GM12878 (cell line): ENCODE measurements at regions not wholly inside any gene's neighbourhood (a gene's known extent, or its start where the extent isn't known, plus 50 kb on each side); places are given as distances from the start of the nearest gene placed in this dataset.

Experiments used
- ATAC-seq: fragments of 200-7000 bp; cut with Tn5 transposase; 3 replicates; pipeline ENCODE4 v1.9.1; 2020; ENCODE audit warnings: mild to moderate bottlenecking, moderate library complexity
- BruUV-seq: library from RNA; stranded (reverse); fragments of 400-500 nt; replicated peaks from 2 replicates; lab custom pipeline; 2021; lab: Mats Ljungman, UMichigan
- CTCF ChIA-PET: fragments of 300-600 bp; sonication (Branson Sonifier 250); formaldehyde crosslinking; extraction: SDS; loops from one replicate; lab custom pipeline; 2021; ENCODE audit warnings: inconsistent platforms; lab: Yijun Ruan, JAX
- POLR2A ChIA-PET: fragments of 350-600 bp; formaldehyde crosslinking; extraction: SDS; loops from one replicate; lab custom pipeline; 2021; ENCODE audit warnings: inconsistent platforms; lab: Charles Lee
- RAD21 ChIA-PET: fragments of 300-600 bp; sonication (Branson Sonifier 250); formaldehyde crosslinking; loops from one replicate; lab custom pipeline; 2023; ENCODE audit warnings: antibody characterized with exemption; ENCODE audit not compliant: unreplicated experiment; lab: Charles Lee
- SMC1A ChIA-PET: fragments of 300-600 bp; sonication (Branson Sonifier 250); formaldehyde crosslinking; loops from one replicate; lab custom pipeline; 2023; ENCODE audit not compliant: unreplicated experiment, uncharacterized antibody; lab: Charles Lee
- DNase-seq: peaks from one replicate; pipeline ENCODE4 v3.0.0-alpha.2; 2011; ENCODE audit warnings: low read depth, low spot score
- FAIRE-seq: peaks from 3 replicates; lab custom pipeline; 2011; peaks lifted over from hg19 to GRCh38; lab: Jason Lieb, UNC
- H2AFZ ChIP-seq: 2 replicates; pipeline ENCODE4 v1.6.0; 2011; ENCODE audit warnings: low read depth, low read length, control low read depth; ENCODE audit not compliant: control insufficient read depth
- H3K27ac ChIP-seq: 2 replicates; pipeline ENCODE4 v1.5.1; 2011; ENCODE audit warnings: control low read depth; ENCODE audit not compliant: control insufficient read depth, insufficient read depth
- H3K27me3 ChIP-seq, 2 experiments: replicated peaks in 1 of 2; 2 replicates each; pipeline versions ENCODE4 v1.6.0 to v1.6.1; 2011; ENCODE audit warnings: low read length in 1 of 2; ENCODE audit not compliant: control insufficient read depth in 2 of 2, insufficient read depth in 2 of 2
- H3K36me3 ChIP-seq, 2 experiments: 2 replicates each; pipeline ENCODE4 v1.5.1; 2011; ENCODE audit warnings: low read length in 1 of 2; ENCODE audit not compliant: control insufficient read depth in 2 of 2, insufficient read depth in 2 of 2
- H3K4me1 ChIP-seq: 2 replicates; pipeline ENCODE4 v1.6.1; 2011; ENCODE audit warnings: mild to moderate bottlenecking, low read length, moderate library complexity, mixed read lengths; ENCODE audit not compliant: control insufficient read depth, insufficient read depth
- H3K4me2 ChIP-seq: 2 replicates; pipeline ENCODE4 v1.6.0; 2011; ENCODE audit warnings: control low read depth; ENCODE audit not compliant: control insufficient read depth, insufficient read depth
- H3K4me3 ChIP-seq: fragments of 200-600 bp; sonication (generic); 2 replicates; pipeline ENCODE4 v1.5.1; 2016
- H3K79me2 ChIP-seq: 2 replicates; pipeline ENCODE4 v1.6.0; 2011; ENCODE audit warnings: low read length; ENCODE audit not compliant: control insufficient read depth, insufficient read depth
- H3K9ac ChIP-seq: 2 replicates; pipeline ENCODE4 v1.8.0; 2011; ENCODE audit warnings: low read length, control low read depth, mixed read lengths; ENCODE audit not compliant: control insufficient read depth, insufficient read depth
- H3K9me3 ChIP-seq: replicated peaks from 3 replicates; pipeline ENCODE4 v1.5.1; 2011; ENCODE audit warnings: mild to moderate bottlenecking, low read length; ENCODE audit not compliant: control insufficient read depth, insufficient read depth
- H4K20me1 ChIP-seq: 2 replicates; pipeline ENCODE4 v1.6.0; 2011; ENCODE audit not compliant: control insufficient read depth, insufficient read depth
- BCL11A ChIP-seq: IDR thresholded peaks from 2 replicates; pipeline ENCODE4 v1.6.1; 2011; ENCODE audit warnings: low read depth, low read length
- EGR1 ChIP-seq, 2 experiments: IDR thresholded peaks; 1 replicate in 1 of 2; 2 replicates in 1 of 2; pipeline ENCODE4 v1.6.1; 2011 to 2012; ENCODE audit warnings: low read depth in 2 of 2, low read length in 2 of 2, borderline replicate concordance in 1 of 2, mild to moderate bottlenecking in 1 of 2, moderate library complexity in 1 of 2
- PML ChIP-seq: IDR thresholded peaks from 2 replicates; pipeline ENCODE4 v1.6.1; 2012; ENCODE audit warnings: low read length, inconsistent platforms
- ZNF207 ChIP-seq: fragments of 450-650 bp; IDR thresholded peaks from 2 replicates; pipeline ENCODE4 v1.6.1; 2014; ENCODE audit warnings: antibody characterized with exemption, mild to moderate bottlenecking, borderline replicate concordance
- WGBS: methylation state at CpG from one replicate; pipeline ENCODE4 v1.1.6; 2016; ENCODE audit warnings: low lambda C conversion rate; ENCODE audit not compliant: insufficient replicate concordance, insufficient coverage; ENCODE audit errors: missing lambda C conversion rate; 5-methylcytosine and 5-hydroxymethylcytosine counted together
- in situ Hi-C: fragments of 300-500 bp; cut with MboI; formaldehyde crosslinking; loops from 9 replicates; pipeline ENCODE4 v1.14.3; 2018; ENCODE audit warnings: mixed read lengths
- intact Hi-C: fragments of 100-400 bp; cut with micrococcal nuclease; formaldehyde crosslinking; loops from one replicate; pipeline ENCODE4 v1.14.2; 2022; ENCODE audit not compliant: unreplicated experiment
- TF ChIP-seq, protein P1 (sequence below): IDR thresholded peaks from 2 replicates; pipeline ENCODE4 v1.6.1; 2012; ENCODE audit warnings: mild to moderate bottlenecking, low read depth, low read length

GRCh38 chr4:189773909-189774308, 166.8 kb upstream of the FRG1 start:
- H3K9ac ChIP-seq: no peak overlapping the region
- H4K20me1 ChIP-seq: no peaks in the 10 kb centered on the region
- in situ Hi-C loops: no loop called here
- no peak for FAIRE-seq
- DNase-seq: no peak
- H3K36me3 ChIP-seq: no peaks in the 10 kb centered on the region
- ChIA-PET POLR2A (no interaction called here), RAD21 (no interaction called here), SMC1A (interaction anchor here (1.0 kb wide), 1 partner anchor 14 kb away, joined by 3 read pairs; no protein-coding TSS in a partner anchor), CTCF (interaction anchor here (0.9 kb wide), 1 partner anchor 19 kb away, joined by 3 read pairs; no protein-coding TSS in a partner anchor)
- H3K4me2 ChIP-seq: no peak overlapping the region
- H3K79me2 ChIP-seq: no peaks in the 10 kb centered on the region
- no peaks in the 10 kb centered on the region for H3K27me3 ChIP-seq
- H3K4me3 ChIP-seq: no peak overlapping the region
- TF ChIP-seq ZNF207 (no peak), BCL11A (no peak), PML (no peak), EGR1 (IDR thresholded peaks at IDR 0.05; ENCODE audit: borderline replicate concordance in 1 of 2, low read depth in 2 of 2, low read length in 2 of 2) (no peak)
- TF ChIP-seq, protein P1, sequence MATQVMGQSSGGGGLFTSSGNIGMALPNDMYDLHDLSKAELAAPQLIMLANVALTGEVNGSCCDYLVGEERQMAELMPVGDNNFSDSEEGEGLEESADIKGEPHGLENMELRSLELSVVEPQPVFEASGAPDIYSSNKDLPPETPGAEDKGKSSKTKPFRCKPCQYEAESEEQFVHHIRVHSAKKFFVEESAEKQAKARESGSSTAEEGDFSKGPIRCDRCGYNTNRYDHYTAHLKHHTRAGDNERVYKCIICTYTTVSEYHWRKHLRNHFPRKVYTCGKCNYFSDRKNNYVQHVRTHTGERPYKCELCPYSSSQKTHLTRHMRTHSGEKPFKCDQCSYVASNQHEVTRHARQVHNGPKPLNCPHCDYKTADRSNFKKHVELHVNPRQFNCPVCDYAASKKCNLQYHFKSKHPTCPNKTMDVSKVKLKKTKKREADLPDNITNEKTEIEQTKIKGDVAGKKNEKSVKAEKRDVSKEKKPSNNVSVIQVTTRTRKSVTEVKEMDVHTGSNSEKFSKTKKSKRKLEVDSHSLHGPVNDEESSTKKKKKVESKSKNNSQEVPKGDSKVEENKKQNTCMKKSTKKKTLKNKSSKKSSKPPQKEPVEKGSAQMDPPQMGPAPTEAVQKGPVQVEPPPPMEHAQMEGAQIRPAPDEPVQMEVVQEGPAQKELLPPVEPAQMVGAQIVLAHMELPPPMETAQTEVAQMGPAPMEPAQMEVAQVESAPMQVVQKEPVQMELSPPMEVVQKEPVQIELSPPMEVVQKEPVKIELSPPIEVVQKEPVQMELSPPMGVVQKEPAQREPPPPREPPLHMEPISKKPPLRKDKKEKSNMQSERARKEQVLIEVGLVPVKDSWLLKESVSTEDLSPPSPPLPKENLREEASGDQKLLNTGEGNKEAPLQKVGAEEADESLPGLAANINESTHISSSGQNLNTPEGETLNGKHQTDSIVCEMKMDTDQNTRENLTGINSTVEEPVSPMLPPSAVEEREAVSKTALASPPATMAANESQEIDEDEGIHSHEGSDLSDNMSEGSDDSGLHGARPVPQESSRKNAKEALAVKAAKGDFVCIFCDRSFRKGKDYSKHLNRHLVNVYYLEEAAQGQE: peak; percentile 58; the same call in 1 of the 2 replicates
- intact Hi-C loops: no loop called here
- no peaks in the 10 kb centered on the region for H3K4me1 ChIP-seq
- WGBS: 21% methylated on average over 6 of the region's 6 CpGs
- H3K27ac ChIP-seq: no peak overlapping the region
- no peak overlapping the region for H2AFZ ChIP-seq
- no TSS peak for BruUV-seq
- H3K9me3 ChIP-seq: no peaks in the 10 kb centered on the region
- ATAC-seq: no peak
